ENCODE measurements at regions not wholly inside any gene's neighbourhood (a gene's known extent, or its start where the extent isn't known, plus 50 kb on each side); places are given as distances from the start of the nearest gene placed in this dataset.

DNA sequence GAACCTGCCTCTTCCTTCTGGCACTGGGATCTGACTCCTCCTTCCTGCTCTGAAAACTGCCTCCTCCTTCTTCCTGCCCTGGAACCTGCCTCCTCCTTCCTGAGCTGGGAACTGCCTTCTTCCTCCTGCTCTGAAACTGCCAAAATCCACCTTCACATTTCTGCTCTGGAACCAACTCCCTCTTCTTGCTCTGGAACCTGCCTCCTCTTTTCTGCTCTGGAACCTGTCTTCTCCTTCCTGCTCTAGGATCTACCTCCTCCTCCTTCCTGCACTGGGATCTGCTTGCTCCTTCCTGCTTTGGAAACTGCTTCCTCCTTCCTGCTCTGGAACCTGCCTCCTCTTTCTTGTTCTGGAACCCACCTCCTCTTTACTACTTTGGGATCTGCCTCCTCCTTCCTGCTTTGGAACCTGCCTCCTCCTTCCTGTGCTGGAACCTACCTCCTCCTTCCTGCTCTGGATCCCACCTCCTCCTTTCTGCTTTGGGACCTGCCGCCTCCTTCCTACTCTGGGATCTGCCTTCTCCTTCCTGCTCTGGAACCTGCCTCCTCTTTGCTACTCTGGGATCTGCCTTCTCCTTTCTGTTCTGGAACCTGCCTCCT is 315.5 kb downstream of the PRL start:
- no peak for DNase-seq (ENCODE audit: low spot score, unreplicated experiment)
- Mint-ChIP-seq H3K27me3 (no peaks in the 10 kb centered on the region), H3K36me3 (ENCODE audit: insufficient read depth) (peaks cover 40% of the 10 kb centered on the region), H3K9me3 (ENCODE audit: low read depth) (peaks cover 10% of the 10 kb centered on the region), H3K27ac (no peak overlapping the region), H3K4me3 (ENCODE audit: low read depth) (no peak overlapping the region), H3K4me1 (ENCODE audit: low read depth) (peaks cover 6% of the 10 kb centered on the region)
- TF ChIP-seq, protein P1, sequence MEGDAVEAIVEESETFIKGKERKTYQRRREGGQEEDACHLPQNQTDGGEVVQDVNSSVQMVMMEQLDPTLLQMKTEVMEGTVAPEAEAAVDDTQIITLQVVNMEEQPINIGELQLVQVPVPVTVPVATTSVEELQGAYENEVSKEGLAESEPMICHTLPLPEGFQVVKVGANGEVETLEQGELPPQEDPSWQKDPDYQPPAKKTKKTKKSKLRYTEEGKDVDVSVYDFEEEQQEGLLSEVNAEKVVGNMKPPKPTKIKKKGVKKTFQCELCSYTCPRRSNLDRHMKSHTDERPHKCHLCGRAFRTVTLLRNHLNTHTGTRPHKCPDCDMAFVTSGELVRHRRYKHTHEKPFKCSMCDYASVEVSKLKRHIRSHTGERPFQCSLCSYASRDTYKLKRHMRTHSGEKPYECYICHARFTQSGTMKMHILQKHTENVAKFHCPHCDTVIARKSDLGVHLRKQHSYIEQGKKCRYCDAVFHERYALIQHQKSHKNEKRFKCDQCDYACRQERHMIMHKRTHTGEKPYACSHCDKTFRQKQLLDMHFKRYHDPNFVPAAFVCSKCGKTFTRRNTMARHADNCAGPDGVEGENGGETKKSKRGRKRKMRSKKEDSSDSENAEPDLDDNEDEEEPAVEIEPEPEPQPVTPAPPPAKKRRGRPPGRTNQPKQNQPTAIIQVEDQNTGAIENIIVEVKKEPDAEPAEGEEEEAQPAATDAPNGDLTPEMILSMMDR (IDR thresholded peaks at IDR 0.05; ENCODE audit: unreplicated experiment) = no peak

DNA sequence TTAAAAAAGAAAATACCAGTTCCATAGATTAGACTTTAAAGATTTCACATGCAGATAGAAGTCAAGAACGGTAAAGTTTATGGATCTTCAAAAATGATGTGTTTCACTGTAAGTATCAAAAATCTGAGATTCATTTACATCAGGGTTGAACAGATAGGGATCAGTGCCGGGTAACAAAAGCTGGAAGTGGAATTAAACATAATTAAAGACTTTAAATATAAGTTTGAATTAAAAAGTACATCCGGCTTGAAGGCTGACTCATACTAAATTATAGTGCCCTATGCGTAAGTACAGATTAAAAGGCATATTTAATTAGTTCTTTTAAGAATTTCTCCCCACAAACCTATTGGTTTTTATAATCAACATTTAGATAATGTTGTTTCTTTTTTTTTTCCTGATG is 312.7 kb downstream of the PRL start:
- Mint-ChIP-seq H3K27me3 (no peaks in the 10 kb centered on the region), H3K4me1 (ENCODE audit: low read depth) (peaks cover 12% of the 10 kb centered on the region), H3K36me3 (ENCODE audit: insufficient read depth) (peaks cover 41% of the 10 kb centered on the region), H3K9me3 (ENCODE audit: low read depth) (peaks cover 10% of the 10 kb centered on the region), H3K4me3 (ENCODE audit: low read depth) (no peak overlapping the region), H3K27ac (no peak overlapping the region)
- no peak for DNase-seq (ENCODE audit: low spot score, unreplicated experiment)
- TF ChIP-seq, protein P1 (IDR thresholded peaks at IDR 0.05; ENCODE audit: unreplicated experiment) = no peak

DNA sequence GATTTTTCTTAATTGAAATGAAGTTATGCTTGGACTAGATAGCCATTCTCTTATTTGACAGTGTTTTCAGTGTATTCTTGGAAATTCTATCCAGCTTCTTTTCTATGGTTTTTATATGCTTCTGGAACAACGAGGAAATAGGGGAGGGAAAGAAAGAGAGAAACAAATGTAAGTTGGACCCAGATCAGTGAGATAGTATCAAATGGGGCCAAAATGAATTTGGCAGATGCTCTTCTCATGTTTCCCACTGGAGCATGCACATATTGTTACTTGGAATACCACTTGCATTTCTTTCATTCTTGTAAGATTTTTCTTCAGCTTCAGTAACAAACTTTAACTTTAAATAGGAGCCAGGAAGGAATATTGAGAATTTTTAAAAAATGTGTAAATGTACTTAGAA is 312.3 kb downstream of the PRL start:
- Mint-ChIP-seq H3K9me3 (ENCODE audit: low read depth) (peaks cover 10% of the 10 kb centered on the region), H3K27ac (no peak overlapping the region), H3K27me3 (no peaks in the 10 kb centered on the region), H3K4me1 (ENCODE audit: low read depth) (peaks cover 12% of the 10 kb centered on the region), H3K36me3 (ENCODE audit: insufficient read depth) (peaks cover 41% of the 10 kb centered on the region), H3K4me3 (ENCODE audit: low read depth) (no peak overlapping the region)
- TF ChIP-seq, protein P1 (IDR thresholded peaks at IDR 0.05; ENCODE audit: unreplicated experiment) = no peak
- DNase-seq (ENCODE audit: low spot score, unreplicated experiment) = no peak

DNA sequence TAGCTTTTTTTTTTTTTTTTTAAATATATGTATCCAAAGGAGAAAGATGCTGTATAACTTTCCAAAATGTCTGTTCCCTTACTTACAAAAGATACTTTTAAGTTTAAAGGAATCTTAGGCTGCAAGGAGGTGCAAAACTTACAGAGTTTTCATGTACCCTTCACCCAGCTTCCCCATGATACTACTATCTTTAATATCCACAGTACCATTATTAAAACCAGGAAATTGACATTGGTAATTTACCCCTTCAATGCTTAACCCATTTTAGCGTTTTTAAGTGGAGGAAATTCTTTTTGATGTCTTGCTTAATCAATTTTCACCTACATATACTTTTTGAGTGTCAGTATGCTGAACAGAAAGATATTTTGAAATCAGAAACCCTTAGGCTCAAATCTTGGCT is 310.9 kb downstream of the PRL start:
- no peaks in the 10 kb centered on the region for H3K27me3 Mint-ChIP-seq
- no peak overlapping the region for H3K27ac Mint-ChIP-seq
- peaks cover 14% of the 10 kb centered on the region for H3K4me1 Mint-ChIP-seq (ENCODE audit: low read depth)
- no peak overlapping the region for H3K4me3 Mint-ChIP-seq (ENCODE audit: low read depth)
- no peak for DNase-seq (ENCODE audit: low spot score, unreplicated experiment)
- TF ChIP-seq, protein P1 (IDR thresholded peaks at IDR 0.05; ENCODE audit: unreplicated experiment) = no peak
- H3K36me3 Mint-ChIP-seq (ENCODE audit: insufficient read depth) = peaks cover 29% of the 10 kb centered on the region
- peaks cover 9% of the 10 kb centered on the region for H3K9me3 Mint-ChIP-seq (ENCODE audit: low read depth)

DNA sequence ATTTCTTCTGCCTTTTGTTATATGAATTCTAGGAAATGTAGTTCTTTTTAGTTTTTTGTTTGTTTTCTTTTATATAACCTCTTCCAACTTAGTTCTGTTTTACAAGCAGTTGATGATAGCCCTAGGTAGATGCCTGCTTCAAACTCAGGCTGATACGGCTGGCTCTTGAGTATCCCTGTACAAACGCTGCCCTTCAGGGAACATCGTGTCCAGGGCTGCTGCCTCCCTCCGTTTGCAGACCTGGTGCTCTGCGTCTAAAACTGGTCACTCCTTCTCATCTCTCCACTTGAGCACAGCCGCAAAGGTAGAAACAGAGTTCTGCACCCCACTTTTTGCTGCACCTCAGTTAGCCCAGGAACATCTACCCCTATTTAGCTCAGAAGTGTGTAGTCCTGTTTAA is 310.1 kb downstream of the PRL start:
- Mint-ChIP-seq H3K36me3 (ENCODE audit: insufficient read depth) (peaks cover 21% of the 10 kb centered on the region), H3K4me3 (ENCODE audit: low read depth) (no peak overlapping the region), H3K27ac (no peak overlapping the region), H3K27me3 (no peaks in the 10 kb centered on the region), H3K4me1 (ENCODE audit: low read depth) (peaks cover 17% of the 10 kb centered on the region), H3K9me3 (ENCODE audit: low read depth) (peaks cover 1% of the 10 kb centered on the region)
- TF ChIP-seq, protein P1 (IDR thresholded peaks at IDR 0.05; ENCODE audit: unreplicated experiment) = no peak
- DNase-seq (ENCODE audit: low spot score, unreplicated experiment) = no peak
